ENCODE measurements at regions not wholly inside any gene's neighbourhood (a gene's known extent, or its start where the extent isn't known, plus 50 kb on each side); places are given as distances from the start of the nearest gene placed in this dataset.

DNA sequence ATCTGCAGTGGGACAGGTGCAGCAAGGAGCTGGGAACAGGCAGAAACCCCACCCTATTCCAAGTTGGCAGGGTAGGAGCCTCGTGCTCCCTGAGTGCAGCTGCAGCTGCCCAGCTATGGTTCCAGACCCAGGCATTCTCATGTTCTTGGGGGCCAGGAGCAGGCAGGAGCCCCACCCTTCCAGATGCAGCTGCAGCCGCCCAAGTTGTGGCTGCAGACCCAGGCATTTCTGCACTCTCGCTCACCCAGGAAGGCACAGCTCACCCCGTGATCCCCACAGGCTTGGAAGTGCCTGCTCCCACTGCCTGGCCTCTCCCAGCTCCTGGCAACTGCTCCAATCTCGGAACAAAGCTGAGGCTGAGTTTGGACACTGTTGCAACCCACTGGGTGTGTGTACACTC is 275.8 kb upstream of the ADRA1B start:
- no peak for DNase-seq
- no peak for TF ChIP-seq POLR2A (IDR thresholded peaks at IDR 0.05; ENCODE audit: low read length)
- no peak for TF ChIP-seq GATA1 (IDR thresholded peaks at IDR 0.05; ENCODE audit: low read depth, low read length)

DNA sequence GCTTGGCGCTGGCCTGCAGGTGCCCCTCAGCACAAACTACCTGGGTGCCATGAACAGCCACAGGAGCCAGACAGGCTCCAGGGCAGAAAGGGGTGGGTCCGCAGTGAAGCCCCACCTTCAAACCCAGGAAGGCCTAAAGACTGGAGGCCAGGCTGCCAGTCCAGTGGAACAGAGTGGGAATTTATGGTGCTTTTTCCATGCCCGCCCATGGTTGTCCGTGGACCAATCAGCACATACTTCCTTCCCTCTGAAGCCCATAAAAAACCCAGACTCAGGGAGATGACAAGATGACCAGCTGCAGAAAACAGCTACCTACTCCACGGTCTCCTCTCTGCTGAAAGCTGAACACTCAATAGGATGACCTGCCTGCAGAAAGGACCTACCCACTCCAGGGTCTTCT is 275.4 kb upstream of the ADRA1B start:
- TF ChIP-seq GATA1 (IDR thresholded peaks at IDR 0.05; ENCODE audit: low read depth, low read length) (no peak), POLR2A (IDR thresholded peaks at IDR 0.05; ENCODE audit: low read length) (no peak)
- no peak for DNase-seq

DNA sequence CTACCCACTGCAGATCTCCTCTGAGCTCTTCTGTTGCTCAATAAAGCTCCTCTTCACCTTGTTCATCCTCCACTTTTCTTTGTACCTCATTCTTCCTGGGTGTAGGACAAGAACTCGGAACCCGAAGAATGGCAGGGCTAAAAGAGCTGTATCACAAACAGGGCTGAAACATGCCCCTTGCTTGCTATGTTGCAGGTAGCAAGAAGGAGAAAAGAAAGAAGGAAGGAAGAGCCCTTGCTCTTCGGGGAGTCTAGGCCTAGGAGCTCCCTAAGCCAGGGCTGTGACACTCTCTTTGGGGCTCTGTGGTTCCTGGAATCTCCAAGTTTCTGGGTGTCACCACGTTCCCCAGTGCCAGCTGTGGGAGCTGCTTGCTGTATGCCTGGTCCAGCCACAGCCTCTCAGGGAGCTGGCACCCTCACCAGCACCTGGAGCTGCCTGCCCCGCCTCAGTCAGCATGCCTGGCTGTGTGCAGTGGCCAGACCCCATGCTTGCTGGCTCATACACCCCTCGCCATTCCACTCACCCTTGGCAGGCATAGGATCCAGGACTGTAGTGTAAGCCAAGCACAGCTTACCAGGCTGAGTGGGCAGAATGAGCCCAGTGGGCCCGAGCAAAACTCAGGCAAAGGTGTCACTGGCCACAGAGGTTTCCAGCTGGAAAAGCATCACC is 274.8 kb upstream of the ADRA1B start:
- DNase-seq = no peak
- no peak for TF ChIP-seq POLR2A (IDR thresholded peaks at IDR 0.05; ENCODE audit: low read length)
- no peak for TF ChIP-seq GATA1 (IDR thresholded peaks at IDR 0.05; ENCODE audit: low read depth, low read length)

DNA sequence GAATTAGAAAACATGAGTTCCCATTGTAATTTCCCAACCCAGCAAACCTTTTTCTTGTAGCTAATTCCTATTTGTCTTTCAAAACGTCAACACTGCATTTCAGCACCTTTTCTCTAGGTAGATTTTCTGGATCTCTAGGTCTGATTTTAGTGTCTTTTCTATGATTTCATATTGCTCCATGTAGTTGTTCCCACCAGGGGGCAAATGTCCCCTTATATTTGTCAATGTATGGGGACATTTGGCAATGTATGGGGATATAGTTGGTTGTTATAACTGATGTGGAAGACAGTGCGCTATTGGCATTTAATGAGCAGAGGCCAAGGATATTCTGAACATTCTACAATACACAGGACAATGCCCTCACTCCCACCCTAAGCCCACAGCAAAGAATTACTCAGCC is 273.9 kb upstream of the ADRA1B start:
- TF ChIP-seq GATA1 (IDR thresholded peaks at IDR 0.05; ENCODE audit: low read depth, low read length) = no peak
- DNase-seq = no peak

DNA sequence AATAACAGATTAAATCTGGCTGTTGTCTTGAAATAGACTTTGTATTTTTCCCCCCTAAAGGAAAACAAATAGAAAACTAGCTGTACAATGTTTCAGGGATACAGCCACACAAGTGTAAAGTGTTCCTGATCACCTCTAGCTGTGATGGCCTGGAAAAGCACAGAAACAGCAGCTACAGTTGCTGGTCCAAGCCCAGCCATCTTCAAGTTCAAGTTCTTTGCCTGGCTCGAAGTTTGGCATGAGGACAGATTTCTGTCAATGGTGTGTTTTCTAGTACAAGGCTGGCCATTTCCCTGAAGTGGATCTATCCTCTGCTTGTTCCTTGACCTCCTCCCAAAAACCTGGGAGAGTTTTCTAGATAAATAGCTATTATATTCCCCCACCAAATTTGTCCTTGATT is 272.2 kb upstream of the ADRA1B start:
- TF ChIP-seq GATA1 (IDR thresholded peaks at IDR 0.05; ENCODE audit: low read depth, low read length) (no peak), POLR2A (IDR thresholded peaks at IDR 0.05; ENCODE audit: low read length) (no peak)
- no peak for DNase-seq

DNA sequence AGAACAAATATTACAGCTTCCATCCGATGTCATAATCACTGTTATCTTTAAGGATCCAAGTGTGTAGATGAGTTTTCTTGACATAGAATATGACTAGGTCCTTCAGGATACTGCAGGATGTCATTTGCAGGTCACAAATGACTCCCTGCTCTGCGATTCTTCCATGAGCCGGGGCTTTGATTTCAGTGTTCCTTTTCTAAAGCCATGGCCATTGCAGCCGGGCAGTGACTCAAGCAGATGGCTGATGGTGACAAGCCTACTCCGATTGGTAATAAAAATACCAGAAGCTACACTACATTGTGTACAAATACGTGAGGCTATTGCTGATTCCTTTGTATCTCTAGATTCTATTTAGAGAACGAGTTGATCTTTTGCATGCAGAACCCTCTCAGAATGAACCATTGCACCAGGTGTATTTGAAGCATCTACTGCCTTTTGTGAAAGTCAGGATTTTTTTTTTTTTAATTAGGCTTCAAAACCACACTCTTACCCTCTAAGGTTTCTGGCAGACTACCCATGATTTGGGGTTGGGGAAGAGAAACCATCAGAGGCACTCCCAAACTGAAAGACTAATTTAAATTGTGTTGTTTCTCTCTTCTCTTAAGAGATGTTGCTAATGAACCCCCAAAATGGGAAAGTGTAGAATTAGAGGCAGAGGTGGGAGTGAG is 271.0 kb upstream of the ADRA1B start:
- no peak for DNase-seq
- TF ChIP-seq GATA1 (IDR thresholded peaks at IDR 0.05; ENCODE audit: low read depth, low read length) = no peak
- no peak for TF ChIP-seq POLR2A (IDR thresholded peaks at IDR 0.05; ENCODE audit: low read length)

DNA sequence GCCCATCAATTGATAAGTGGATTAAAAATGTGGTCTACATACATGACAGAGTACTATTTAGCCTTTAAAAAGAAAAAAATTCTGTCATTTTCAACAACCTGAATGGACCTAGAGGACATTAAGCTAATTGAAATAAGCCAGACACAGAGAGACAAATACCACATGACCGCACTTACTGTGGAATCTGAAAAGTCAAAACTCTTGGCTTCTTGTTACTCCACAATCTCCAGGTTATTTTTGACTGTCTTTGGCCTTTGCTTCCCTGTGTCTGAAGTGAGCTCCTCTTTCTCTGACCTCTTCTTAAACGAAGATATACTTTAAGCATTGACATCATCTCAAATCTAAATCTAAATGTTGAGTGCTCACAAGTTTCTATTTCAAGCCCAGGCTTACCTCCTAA is 265.5 kb upstream of the ADRA1B start:
- DNase-seq = no peak
- TF ChIP-seq GATA1 (IDR thresholded peaks at IDR 0.05; ENCODE audit: low read depth, low read length) = no peak
- TF ChIP-seq POLR2A (IDR thresholded peaks at IDR 0.05; ENCODE audit: low read length) = no peak

DNA sequence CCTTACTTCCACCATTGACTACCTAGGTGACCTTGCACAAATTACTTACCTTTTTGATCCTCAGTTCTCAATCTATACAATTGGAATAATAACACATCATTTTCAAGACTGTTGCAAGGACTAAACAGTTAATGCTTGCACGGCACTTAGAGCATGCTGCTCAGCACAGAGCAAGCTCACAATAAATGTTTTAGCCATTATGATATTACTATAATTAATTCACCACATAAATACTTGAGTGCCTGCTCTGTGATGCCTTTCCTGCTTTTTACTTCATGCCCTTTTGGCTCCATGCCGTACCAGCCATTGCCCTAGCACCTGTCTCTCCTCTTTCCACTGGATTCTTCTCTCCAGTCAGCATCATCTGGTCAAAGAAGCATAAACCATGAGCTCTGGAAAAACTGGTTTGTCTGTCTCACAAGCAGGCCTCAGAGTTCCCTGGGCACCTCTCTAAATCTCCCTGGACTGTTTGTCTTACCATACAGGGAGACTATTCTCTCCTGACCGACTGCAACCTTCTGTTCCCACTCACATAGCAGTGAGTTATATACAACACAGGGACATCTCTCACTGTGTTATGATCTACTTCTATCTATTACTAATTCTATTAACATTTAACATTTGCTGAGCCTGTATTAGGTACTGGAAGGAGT is 260.4 kb upstream of the ADRA1B start:
- TF ChIP-seq POLR2A (IDR thresholded peaks at IDR 0.05; ENCODE audit: low read length) (no peak), GATA1 (IDR thresholded peaks at IDR 0.05; ENCODE audit: low read depth, low read length) (no peak)
- DNase-seq = no peak

DNA sequence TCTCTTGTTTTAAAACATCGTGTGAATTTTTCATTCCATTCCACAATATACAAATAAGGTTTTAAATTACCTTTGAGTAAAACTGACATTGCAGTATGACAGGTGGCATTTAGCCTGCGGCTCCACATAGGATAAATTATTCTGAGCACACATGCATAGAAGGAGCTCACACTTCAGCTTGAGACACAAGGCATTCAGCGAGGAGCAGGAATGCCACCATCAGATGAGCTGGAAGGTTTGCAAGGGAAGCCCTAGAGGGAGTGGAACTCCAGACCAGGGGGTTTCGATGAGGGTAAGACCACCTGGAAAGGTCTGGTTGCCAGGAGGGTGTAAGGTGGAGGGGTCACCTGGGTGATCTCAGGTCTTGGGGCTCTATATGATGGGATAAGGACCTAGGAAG is 259.0 kb upstream of the ADRA1B start:
- DNase-seq = no peak
- TF ChIP-seq POLR2A (IDR thresholded peaks at IDR 0.05; ENCODE audit: low read length) = no peak
- TF ChIP-seq GATA1 (IDR thresholded peaks at IDR 0.05; ENCODE audit: low read depth, low read length) = no peak

DNA sequence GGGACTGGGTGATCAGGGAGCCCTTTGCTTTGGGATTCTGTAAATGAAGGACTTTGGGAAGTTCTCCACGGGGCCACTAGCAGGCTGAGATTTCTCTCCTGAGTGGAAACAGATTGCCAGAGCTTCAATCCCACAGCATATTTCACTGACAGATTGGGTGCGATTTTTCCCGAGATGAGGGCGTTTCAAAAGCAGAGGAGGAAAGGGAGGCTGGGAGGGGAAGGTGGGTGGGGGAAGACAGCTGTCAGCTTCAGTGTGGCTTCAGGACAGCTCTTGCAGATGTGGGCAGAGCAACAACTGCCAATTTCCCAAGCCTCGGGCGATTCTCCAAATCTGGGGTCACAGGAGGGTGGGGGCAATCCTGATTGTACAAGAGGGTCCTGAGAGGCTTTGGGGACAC is 258.5 kb upstream of the ADRA1B start:
- no peak for DNase-seq
- no peak for TF ChIP-seq GATA1 (IDR thresholded peaks at IDR 0.05; ENCODE audit: low read depth, low read length)
- no peak for TF ChIP-seq POLR2A (IDR thresholded peaks at IDR 0.05; ENCODE audit: low read length)

DNA sequence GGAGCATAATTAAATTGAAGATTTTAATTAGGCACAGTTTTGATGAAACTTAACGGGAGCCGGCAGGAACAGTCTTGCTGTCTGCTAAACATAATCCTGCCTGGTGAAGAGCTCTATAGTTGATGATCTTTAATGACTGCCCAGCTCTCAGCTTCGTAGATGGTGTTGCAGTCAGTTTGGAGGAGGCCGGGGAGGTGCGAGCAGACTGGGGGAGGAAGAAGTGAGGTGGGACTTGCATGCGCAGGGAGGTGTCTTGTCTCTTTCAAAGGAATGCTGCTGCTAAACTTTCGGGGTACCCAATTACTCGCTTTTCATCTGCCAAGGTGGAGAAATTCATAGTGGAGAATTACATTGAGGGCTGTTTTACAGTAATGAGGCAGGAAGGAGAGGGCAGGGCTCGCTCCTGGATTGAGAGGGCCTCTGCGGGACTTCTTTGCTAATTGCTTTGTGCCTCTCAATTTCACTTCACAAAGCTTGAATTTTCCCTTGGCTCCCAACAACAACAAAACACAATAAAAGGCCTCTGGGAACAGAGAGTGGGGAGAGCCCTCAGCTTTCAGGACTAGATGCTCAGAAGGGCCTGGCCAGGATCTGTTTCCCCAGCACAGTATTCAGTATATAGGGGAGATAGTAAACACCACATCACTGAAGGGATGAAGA is 257.9 kb upstream of the ADRA1B start:
- TF ChIP-seq GATA1 (IDR thresholded peaks at IDR 0.05; ENCODE audit: low read depth, low read length) = no peak
- no peak for TF ChIP-seq POLR2A (IDR thresholded peaks at IDR 0.05; ENCODE audit: low read length)
- no peak for DNase-seq

DNA sequence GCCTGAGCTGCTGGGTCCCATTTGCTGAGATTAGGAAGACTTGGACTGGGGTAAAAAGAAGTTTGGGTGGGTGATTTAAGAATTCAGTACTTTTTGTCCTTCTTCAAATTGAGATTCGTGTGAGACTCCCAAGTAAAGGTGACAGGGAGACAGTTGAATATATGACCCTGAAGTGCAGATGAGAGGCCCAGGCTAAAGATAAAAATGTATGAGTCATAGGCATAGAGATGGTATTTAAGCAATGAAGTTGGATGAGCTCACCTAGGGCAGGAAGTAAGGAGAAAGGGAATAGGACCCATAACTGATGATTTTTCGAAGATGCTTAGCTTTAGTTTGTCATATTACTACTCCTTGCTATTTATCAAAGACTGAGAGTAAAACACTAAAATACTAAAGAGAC is 255.9 kb upstream of the ADRA1B start:
- TF ChIP-seq GATA1 (IDR thresholded peaks at IDR 0.05; ENCODE audit: low read depth, low read length) (no peak), POLR2A (IDR thresholded peaks at IDR 0.05; ENCODE audit: low read length) (no peak)
- peak; percentile 1 to 21 for DNase-seq

DNA sequence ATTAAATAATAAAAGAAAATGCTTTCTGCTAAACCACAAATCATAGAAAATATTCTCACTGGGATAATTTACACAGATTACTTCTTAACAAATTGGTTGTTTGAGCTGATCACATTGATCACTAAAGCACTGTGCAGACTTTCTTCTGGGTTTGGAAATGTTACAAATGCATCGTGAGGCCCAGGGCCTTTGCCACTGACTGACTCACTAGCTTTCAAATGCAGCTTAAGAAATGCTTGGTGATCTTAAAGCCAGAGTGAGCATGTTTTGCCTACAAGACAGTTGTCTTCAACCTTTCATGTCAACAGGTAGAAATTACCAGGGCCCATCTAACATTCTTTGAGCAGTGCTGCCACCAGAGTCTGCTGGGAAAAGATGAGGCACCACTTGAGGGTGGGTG is 252.3 kb upstream of the ADRA1B start:
- DNase-seq = no peak

DNA sequence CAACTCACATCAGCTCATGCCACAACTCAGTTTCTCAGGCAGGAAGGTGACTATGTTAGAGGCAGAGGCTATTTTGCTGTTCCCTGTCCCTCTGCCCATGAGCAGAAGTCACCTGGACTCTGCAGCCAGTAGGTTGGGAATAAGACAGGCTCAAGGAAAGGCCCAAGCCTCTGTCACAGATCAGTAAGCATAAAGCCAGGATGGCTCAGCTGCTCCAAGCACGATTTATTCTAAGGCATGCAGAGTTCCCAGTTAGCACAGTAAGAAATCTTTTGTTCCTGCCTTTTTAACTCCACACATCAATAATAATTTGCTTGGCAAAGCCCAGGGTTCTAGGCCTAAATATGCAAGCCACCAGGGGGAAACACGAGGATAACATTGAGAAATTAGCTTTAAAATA is 249.0 kb upstream of the ADRA1B start:
- DNase-seq = no peak
- TF ChIP-seq POLR2A (IDR thresholded peaks at IDR 0.05; ENCODE audit: low read length) (no peak), GATA1 (IDR thresholded peaks at IDR 0.05; ENCODE audit: low read depth, low read length) (no peak)

More for the DNA sequence above, 252.3 kb upstream of the ADRA1B start:
- TF ChIP-seq POLR2A (IDR thresholded peaks at IDR 0.05; ENCODE audit: low read length) (no peak), GATA1 (IDR thresholded peaks at IDR 0.05; ENCODE audit: low read depth, low read length) (no peak)
